SK-N-MC (cell line): ENCODE measurements at regions not wholly inside any gene's neighbourhood (a gene's known extent, or its start where the extent isn't known, plus 50 kb on each side); places are given as distances from the start of the nearest gene placed in this dataset.
"Not testable (repeated sequence)": the region's sequence is repeated elsewhere in the genome, so short reads cannot be mapped to it uniquely, and the experiment has no call there.

Experiments used
- DNase-seq: peaks from one replicate; pipeline ENCODE4 v3.0.0-alpha.2; 2011; ENCODE audit warnings: low read depth, low spot score
- H3K27ac ChIP-seq: fragments of 200-600 bp; sonication (generic); 2 replicates; pipeline ENCODE4 v1.5.1; 2016; ENCODE audit warnings: mixed run types
- H3K36me3 ChIP-seq: fragments of 200-600 bp; sonication (generic); 2 replicates; pipeline ENCODE4 v1.6.1; 2017; ENCODE audit warnings: antibody characterized with exemption, low read length, mixed read lengths; ENCODE audit not compliant: insufficient read depth
- H3K4me3 ChIP-seq: fragments of 200-600 bp; sonication (generic); 2 replicates; pipeline ENCODE4 v1.5.1; 2016
- H3K9ac ChIP-seq: fragments of 200-600 bp; sonication (generic); 2 replicates; pipeline ENCODE4 v1.8.0; 2017; ENCODE audit warnings: mixed run types, mixed read lengths; ENCODE audit not compliant: insufficient read length
- H3K9me3 ChIP-seq: fragments of 200-600 bp; sonication (generic); 2 replicates; pipeline ENCODE4 v1.6.1; 2017; ENCODE audit warnings: low read depth, mild to moderate bottlenecking, antibody characterized with exemption, low read length, moderate library complexity, mixed read lengths
- EZH2 ChIP-seq: fragments of 200-600 bp; sonication (generic); IDR thresholded peaks from one replicate; pipeline ENCODE4 v1.6.1; 2017; ENCODE audit warnings: antibody characterized with exemption
- FOXP2 ChIP-seq: optimal IDR thresholded peaks from 2 replicates; pipeline ENCODE3; 2011; ENCODE audit warnings: mild to moderate bottlenecking, moderate library complexity; ENCODE audit not compliant: insufficient read depth; ENCODE audit errors: extremely low read length, control extremely low read depth
- POLR2AphosphoS5 ChIP-seq: IDR thresholded peaks from 2 replicates; pipeline ENCODE4 v1.6.1; 2012; ENCODE audit warnings: mild to moderate bottlenecking, low read depth, low read length, borderline replicate concordance

- peak overlapping the region; percentile 75 for H3K9ac ChIP-seq
- TF ChIP-seq EZH2 (no peak), POLR2AphosphoS5 (no peak), FOXP2 (no peak)
Observed at GRCh38 chr4:59553721-59554091, 1646.4 kb upstream of the ADGRL3 start.

GRCh38 chr4:59556191-59556590 is 1643.9 kb upstream of the ADGRL3 start:
- DNase-seq, H3K9ac ChIP-seq, H3K4me3 ChIP-seq: not testable (repeated sequence)

More at GRCh38 chr4:59553721-59554091, 1646.4 kb upstream of the ADGRL3 start:
- H3K4me3 ChIP-seq, result peak overlapping the region; percentile 74
- H3K36me3 ChIP-seq, result no peaks in the 10 kb centered on the region
- H3K9me3 ChIP-seq, result no peaks in the 10 kb centered on the region
- peak; percentile 8 for DNase-seq
- H3K27ac ChIP-seq, result peak overlapping the region; percentile 60; the same call in 1 of the 2 replicates

GRCh38 chr4:59560141-59560648 is 1639.9 kb upstream of the ADGRL3 start:
- not testable (repeated sequence) for H3K9ac ChIP-seq, DNase-seq, H3K9me3 ChIP-seq, H3K4me3 ChIP-seq, H3K27ac ChIP-seq, H3K36me3 ChIP-seq

More at GRCh38 chr4:59556191-59556590, 1643.9 kb upstream of the ADGRL3 start:
- H3K36me3 ChIP-seq, H3K9me3 ChIP-seq, H3K27ac ChIP-seq: not testable (repeated sequence)

- Histone ChIP-seq H3K36me3 (no peaks in the 10 kb centered on the region), H3K27ac (no peak overlapping the region), H3K9ac (no peak overlapping the region), H3K4me3 (no peak overlapping the region), H3K9me3 (no peaks in the 10 kb centered on the region)
- no peak for TF ChIP-seq POLR2AphosphoS5
- TF ChIP-seq EZH2, result no peak
- no peak for TF ChIP-seq FOXP2
- DNase-seq, result no peak
Observed at GRCh38 chr4:59565836-59566235, 1634.3 kb upstream of the ADGRL3 start.

GRCh38 chr4:59570860-59571476 is 1629.2 kb upstream of the ADGRL3 start:
- Histone ChIP-seq H3K27ac (no peak overlapping the region), H3K4me3 (no peak overlapping the region), H3K9ac (no peak overlapping the region), H3K9me3 (no peaks in the 10 kb centered on the region), H3K36me3 (no peaks in the 10 kb centered on the region)
- DNase-seq, result no peak
- TF ChIP-seq FOXP2, result no peak
- no peak for TF ChIP-seq POLR2AphosphoS5
- TF ChIP-seq EZH2, result no peak

GRCh38 chr4:59571805-59572430 is 1628.2 kb upstream of the ADGRL3 start:
- Histone ChIP-seq H3K36me3 (no peaks in the 10 kb centered on the region), H3K9me3 (no peaks in the 10 kb centered on the region), H3K9ac (no peak overlapping the region), H3K4me3 (no peak overlapping the region), H3K27ac (no peak overlapping the region)
- DNase-seq, result no peak
- TF ChIP-seq EZH2, result no peak
- TF ChIP-seq POLR2AphosphoS5, result no peak
- no peak for TF ChIP-seq FOXP2

- H3K9me3 ChIP-seq, result no peaks in the 10 kb centered on the region
- DNase-seq, result no peak
- H3K4me3 ChIP-seq, result no peak overlapping the region
- H3K36me3 ChIP-seq, result no peaks in the 10 kb centered on the region
- TF ChIP-seq EZH2, result no peak
- TF ChIP-seq FOXP2, result no peak
- TF ChIP-seq POLR2AphosphoS5, result no peak
- H3K9ac ChIP-seq, result no peak overlapping the region
- H3K27ac ChIP-seq, result no peak overlapping the region
Observed at GRCh38 chr4:59583845-59584568, 1616.1 kb upstream of the ADGRL3 start.

- DNase-seq, result no peak
- H3K9me3 ChIP-seq, result no peaks in the 10 kb centered on the region
Observed at GRCh38 chr4:59597536-59598329, 1602.4 kb upstream of the ADGRL3 start.

More at GRCh38 chr4:59597536-59598329, 1602.4 kb upstream of the ADGRL3 start:
- Histone ChIP-seq H3K27ac (no peak overlapping the region), H3K4me3 (no peak overlapping the region), H3K9ac (no peak overlapping the region), H3K36me3 (no peaks in the 10 kb centered on the region)
- no peak for TF ChIP-seq EZH2
- TF ChIP-seq FOXP2, result no peak
- no peak for TF ChIP-seq POLR2AphosphoS5
